Loucy (cell line): ENCODE measurements at regions not wholly inside any gene's neighbourhood (a gene's known extent, or its start where the extent isn't known, plus 50 kb on each side); places are given as distances from the start of the nearest gene placed in this dataset.

Experiments used
- H2AFZ ChIP-seq: fragments of 200-600 bp; sonication (generic); 2 replicates; pipeline ENCODE4 v1.6.0; 2016; ENCODE audit warnings: antibody characterized with exemption, mild to moderate bottlenecking, low read length, moderate library complexity
- H3F3A ChIP-seq: fragments of 200-600 bp; 2 replicates; pipeline ENCODE4 v1.6.0; 2016; ENCODE audit warnings: antibody characterized with exemption, low read depth, mild to moderate bottlenecking
- H3K27me3 ChIP-seq: fragments of 200-600 bp; sonication (generic); 2 replicates; pipeline ENCODE4 v1.6.1; 2014; ENCODE audit warnings: low read length, mild to moderate bottlenecking; ENCODE audit not compliant: insufficient read depth, poor library complexity, severe bottlenecking
- H3K36me3 ChIP-seq: fragments of 200-600 bp; sonication (generic); 2 replicates; pipeline ENCODE4 v1.6.1; 2016; ENCODE audit warnings: low read length; ENCODE audit not compliant: insufficient read depth
- H3K4me1 ChIP-seq: fragments of 200-600 bp; sonication (generic); 2 replicates; pipeline ENCODE4 v1.5.1; 2014; ENCODE audit warnings: low read length, mild to moderate bottlenecking; ENCODE audit not compliant: insufficient read depth, poor library complexity, severe bottlenecking
- H3K4me2 ChIP-seq: fragments of 200-600 bp; sonication (generic); 2 replicates; pipeline ENCODE4 v1.6.0; 2014; ENCODE audit warnings: antibody characterized with exemption, low read length, low read depth, mild to moderate bottlenecking; ENCODE audit not compliant: poor library complexity, severe bottlenecking
- H3K4me3 ChIP-seq: fragments of 200-600 bp; sonication (generic); 2 replicates; pipeline ENCODE4 v1.5.1; 2014; ENCODE audit warnings: low read length, mild to moderate bottlenecking, mixed read lengths; ENCODE audit not compliant: poor library complexity, severe bottlenecking
- H3K79me2 ChIP-seq: fragments of 200-600 bp; sonication (generic); 2 replicates; pipeline ENCODE4 v1.6.1; 2014; ENCODE audit warnings: low read length; ENCODE audit not compliant: insufficient read depth
- H3K9ac ChIP-seq: fragments of 200-600 bp; sonication (generic); 2 replicates; pipeline ENCODE4 v1.6.0; 2014; ENCODE audit warnings: mild to moderate bottlenecking, low read depth, low read length, moderate library complexity; ENCODE audit not compliant: poor library complexity, severe bottlenecking
- H3K9me2 ChIP-seq: fragments of 200-600 bp; sonication (generic); replicated peaks from 2 replicates; pipeline ENCODE4 v1.6.1; 2016; ENCODE audit warnings: low read depth, low read length, mixed read lengths
- H3K9me3 ChIP-seq: fragments of 200-600 bp; sonication (generic); 2 replicates; pipeline ENCODE4 v1.6.1; 2014; ENCODE audit warnings: mild to moderate bottlenecking, antibody characterized with exemption, low read length, low read depth; ENCODE audit not compliant: insufficient read depth
- H4K20me1 ChIP-seq: fragments of 200-600 bp; sonication (generic); 2 replicates; pipeline ENCODE4 v1.6.0; 2014; ENCODE audit warnings: antibody characterized with exemption, low read length, mild to moderate bottlenecking; ENCODE audit not compliant: insufficient read depth, poor library complexity, severe bottlenecking
- CTCF ChIP-seq: fragments of 200-600 bp; sonication (generic); conservative IDR thresholded peaks from 2 replicates; pipeline ENCODE4 v1.5.1; 2014; ENCODE audit warnings: mild to moderate bottlenecking, antibody characterized with exemption, low read length
- EZH2phosphoT487 ChIP-seq: fragments of 200-600 bp; IDR thresholded peaks from 2 replicates; pipeline ENCODE4 v1.6.1; 2018; ENCODE audit warnings: antibody characterized with exemption, mild to moderate bottlenecking, moderate library complexity, borderline replicate concordance

GRCh38 chr5:63306909-63307308 is 655.3 kb downstream of the HTR1A start:
- H3K4me2 ChIP-seq, result no peak overlapping the region

GRCh38 chr5:63293317-63293716 is 668.9 kb downstream of the HTR1A start:
- no peaks in the 10 kb centered on the region for H3K36me3 ChIP-seq
- H3K9ac ChIP-seq, result no peak overlapping the region
- no peaks in the 10 kb centered on the region for H3F3A ChIP-seq
- no peak for TF ChIP-seq CTCF
- no peak for TF ChIP-seq EZH2phosphoT487
- H3K79me2 ChIP-seq, result no peaks in the 10 kb centered on the region
- H2AFZ ChIP-seq, result no peak overlapping the region
- H3K9me2 ChIP-seq, result no peaks in the 10 kb centered on the region
- H3K27me3 ChIP-seq, result no peaks in the 10 kb centered on the region
- H3K4me2 ChIP-seq, result no peak overlapping the region
- H4K20me1 ChIP-seq, result no peaks in the 10 kb centered on the region
- no peak overlapping the region for H3K4me3 ChIP-seq
- no peaks in the 10 kb centered on the region for H3K9me3 ChIP-seq
- H3K4me1 ChIP-seq, result no peaks in the 10 kb centered on the region

More at GRCh38 chr5:63306909-63307308, 655.3 kb downstream of the HTR1A start:
- H3K79me2 ChIP-seq, result no peaks in the 10 kb centered on the region
- H3K27me3 ChIP-seq, result no peaks in the 10 kb centered on the region
- no peaks in the 10 kb centered on the region for H3K36me3 ChIP-seq
- H3K9ac ChIP-seq, result no peak overlapping the region
- no peaks in the 10 kb centered on the region for H3K9me2 ChIP-seq
- no peak overlapping the region for H2AFZ ChIP-seq
- H3K4me1 ChIP-seq, result no peaks in the 10 kb centered on the region
- no peak for TF ChIP-seq CTCF
- no peak for TF ChIP-seq EZH2phosphoT487
- no peaks in the 10 kb centered on the region for H3K9me3 ChIP-seq
- H3F3A ChIP-seq, result no peaks in the 10 kb centered on the region
- H4K20me1 ChIP-seq, result no peaks in the 10 kb centered on the region
- H3K4me3 ChIP-seq, result no peak overlapping the region

GRCh38 chr5:63286724-63287123 is 675.5 kb downstream of the HTR1A start:
- Histone ChIP-seq H3F3A (no peaks in the 10 kb centered on the region), H3K9ac (no peak overlapping the region), H3K4me2 (no peak overlapping the region), H3K36me3 (no peaks in the 10 kb centered on the region), H2AFZ (no peak overlapping the region), H3K4me1 (no peaks in the 10 kb centered on the region), H4K20me1 (no peaks in the 10 kb centered on the region), H3K79me2 (no peaks in the 10 kb centered on the region), H3K9me3 (no peaks in the 10 kb centered on the region), H3K27me3 (no peaks in the 10 kb centered on the region), H3K9me2 (no peaks in the 10 kb centered on the region), H3K4me3 (no peak overlapping the region)
- no peak for TF ChIP-seq CTCF
- TF ChIP-seq EZH2phosphoT487, result no peak
